ENCODE measurements at regions not wholly inside any gene's neighbourhood (a gene's known extent, or its start where the extent isn't known, plus 50 kb on each side); places are given as distances from the start of the nearest gene placed in this dataset.

GRCh38 chr18:8507361-8507760 is 101.9 kb upstream of the RAB12 start:
- no peaks in the 10 kb centered on the region for H3K27me3 ChIP-seq
- no peaks in the 10 kb centered on the region for H3K9me3 ChIP-seq (replicated peaks in 1 of 11)
- TF ChIP-seq Cebpa-rat (IDR thresholded peaks at IDR 0.05), result no peak
- no peak overlapping the region for H3K4me3 ChIP-seq
- no peaks in the 10 kb centered on the region for H4K20me1 ChIP-seq
- H3K27ac ChIP-seq, result no peak overlapping the region
- no peaks in the 10 kb centered on the region for H3K36me3 ChIP-seq
- H3K9ac ChIP-seq, result no peak overlapping the region
- no peaks in the 10 kb centered on the region for H3K4me1 ChIP-seq
- no peak overlapping the region for H3K4me2 ChIP-seq

GRCh38 chr18:8507915-8508705 is 101.1 kb upstream of the RAB12 start:
- Histone ChIP-seq H3K36me3 (no peaks in the 10 kb centered on the region), H3K27me3 (no peaks in the 10 kb centered on the region), H3K27ac (no peak overlapping the region), H4K20me1 (no peaks in the 10 kb centered on the region), H3K9ac (no peak overlapping the region), H3K4me1 (no peaks in the 10 kb centered on the region), H3K4me3 (no peak overlapping the region), H3K4me2 (no peak overlapping the region), H3K9me3 (replicated peaks in 1 of 11) (no peaks in the 10 kb centered on the region)
- TF ChIP-seq Cebpa-rat (IDR thresholded peaks at IDR 0.05), result no peak

- no peak overlapping the region for H3K27ac ChIP-seq
- H3K27me3 ChIP-seq, result no peaks in the 10 kb centered on the region
- no peak overlapping the region for H3K4me3 ChIP-seq
- H3K4me2 ChIP-seq, result no peak overlapping the region
- no peaks in the 10 kb centered on the region for H4K20me1 ChIP-seq
- H3K9ac ChIP-seq, result no peak overlapping the region
- H3K4me1 ChIP-seq, result no peaks in the 10 kb centered on the region
- H3K9me3 ChIP-seq (replicated peaks in 1 of 11), result no peaks in the 10 kb centered on the region
- H3K36me3 ChIP-seq, result no peaks in the 10 kb centered on the region
- no peak for TF ChIP-seq Cebpa-rat (IDR thresholded peaks at IDR 0.05)
These were observed 96.0 kb upstream of the RAB12 start for GRCh38 chr18:8513249-8513648.

- H3K36me3 ChIP-seq, result no peaks in the 10 kb centered on the region
- no peaks in the 10 kb centered on the region for H4K20me1 ChIP-seq
- no peak overlapping the region for H3K4me3 ChIP-seq
- no peak overlapping the region for H3K9ac ChIP-seq
- no peaks in the 10 kb centered on the region for H3K4me1 ChIP-seq
- no peaks in the 10 kb centered on the region for H3K27me3 ChIP-seq
- TF ChIP-seq Cebpa-rat (IDR thresholded peaks at IDR 0.05), result no peak
- no peak overlapping the region for H3K4me2 ChIP-seq
- no peaks in the 10 kb centered on the region; a peak in 1 of 22 replicates for H3K9me3 ChIP-seq (replicated peaks in 1 of 11)
- no peak overlapping the region for H3K27ac ChIP-seq
These were observed 94.8 kb upstream of the RAB12 start for GRCh38 chr18:8514409-8514808.

GRCh38 chr18:8515142-8515865 is 93.9 kb upstream of the RAB12 start:
- H3K36me3 ChIP-seq, result no peaks in the 10 kb centered on the region
- no peak overlapping the region for H3K27ac ChIP-seq
- no peak overlapping the region for H3K4me3 ChIP-seq
- no peak for TF ChIP-seq Cebpa-rat (IDR thresholded peaks at IDR 0.05)
- H3K27me3 ChIP-seq, result no peaks in the 10 kb centered on the region
- H3K9me3 ChIP-seq (replicated peaks in 1 of 11), result peaks cover 0 to 4% (median 3%) of the 10 kb centered on the region in 11 experiments; a peak in 15 of 22 replicates
- H4K20me1 ChIP-seq, result no peaks in the 10 kb centered on the region
- no peak overlapping the region for H3K9ac ChIP-seq
- no peak overlapping the region for H3K4me2 ChIP-seq
- no peaks in the 10 kb centered on the region for H3K4me1 ChIP-seq

GRCh38 chr18:8516371-8517250 is 92.6 kb upstream of the RAB12 start:
- no peak for TF ChIP-seq Cebpa-rat (IDR thresholded peaks at IDR 0.05)
- no peak overlapping the region for H3K27ac ChIP-seq
- no peaks in the 10 kb centered on the region for H4K20me1 ChIP-seq
- H3K36me3 ChIP-seq, result no peaks in the 10 kb centered on the region
- no peaks in the 10 kb centered on the region for H3K27me3 ChIP-seq
- no peak overlapping the region for H3K4me3 ChIP-seq
- no peak overlapping the region for H3K9ac ChIP-seq
- no peaks in the 10 kb centered on the region for H3K4me1 ChIP-seq
- peaks cover 10 to 17% (median 14%) of the 10 kb centered on the region in 11 experiments; a peak in 19 of 22 replicates for H3K9me3 ChIP-seq (replicated peaks in 1 of 11)
- H3K4me2 ChIP-seq, result no peak overlapping the region

- TF ChIP-seq Cebpa-rat (IDR thresholded peaks at IDR 0.05), result no peak
- Histone ChIP-seq H3K4me3 (no peak overlapping the region), H3K36me3 (no peaks in the 10 kb centered on the region), H3K4me2 (no peak overlapping the region), H3K4me1 (no peaks in the 10 kb centered on the region), H3K9ac (no peak overlapping the region), H3K27me3 (no peaks in the 10 kb centered on the region), H3K27ac (no peak overlapping the region), H3K9me3 (replicated peaks in 1 of 11) (peaks cover 11 to 21% (median 14%) of the 10 kb centered on the region in 11 experiments; a peak in 19 of 22 replicates), H4K20me1 (no peaks in the 10 kb centered on the region)
These were observed 92.0 kb upstream of the RAB12 start for GRCh38 chr18:8517276-8517675.

- no peak for TF ChIP-seq Cebpa-rat (IDR thresholded peaks at IDR 0.05)
These were observed 90.1 kb upstream of the RAB12 start for GRCh38 chr18:8519102-8519501.

GRCh38 chr18:8520266-8520665 is 89.0 kb upstream of the RAB12 start:
- TF ChIP-seq Cebpa-rat (IDR thresholded peaks at IDR 0.05), result no peak
- H3K4me3 ChIP-seq, result no peak overlapping the region
- H3K27me3 ChIP-seq, result no peaks in the 10 kb centered on the region
- no peaks in the 10 kb centered on the region for H4K20me1 ChIP-seq
- peaks cover 0 to 18% (median 4%) of the 10 kb centered on the region in 10 experiments; a peak in 13 of 20 replicates for H3K4me1 ChIP-seq
- no peaks in the 10 kb centered on the region for H3K36me3 ChIP-seq
- H3K4me2 ChIP-seq, result no peak overlapping the region
- no peak overlapping the region for H3K27ac ChIP-seq
- H3K9me3 ChIP-seq (replicated peaks in 1 of 11), result peaks cover 11 to 21% (median 14%) of the 10 kb centered on the region in 11 experiments; a peak in 19 of 22 replicates
- H3K9ac ChIP-seq, result no peak overlapping the region

More at GRCh38 chr18:8519102-8519501, 90.1 kb upstream of the RAB12 start:
- H3K4me2 ChIP-seq, result no peak overlapping the region
- H4K20me1 ChIP-seq, result no peaks in the 10 kb centered on the region
- no peak overlapping the region for H3K27ac ChIP-seq
- H3K9ac ChIP-seq, result no peak overlapping the region
- no peaks in the 10 kb centered on the region for H3K36me3 ChIP-seq
- H3K4me1 ChIP-seq, result peaks cover 0 to 12% (median 0%) of the 10 kb centered on the region in 10 experiments; a peak in 5 of 20 replicates
- H3K9me3 ChIP-seq (replicated peaks in 1 of 11), result peaks cover 11 to 21% (median 14%) of the 10 kb centered on the region in 11 experiments; a peak in 19 of 22 replicates
- no peak overlapping the region for H3K4me3 ChIP-seq
- no peaks in the 10 kb centered on the region for H3K27me3 ChIP-seq
